Immature natural killer cell (primary cell): ENCODE measurements at regions not wholly inside any gene's neighbourhood (a gene's known extent, or its start where the extent isn't known, plus 50 kb on each side); places are given as distances from the start of the nearest gene placed in this dataset.

ENCODE experiments used
- DNase-seq, 3 donors: peaks; one replicate each; pipeline ENCODE4 v3.0.0; 2022; ENCODE audit warnings: mixed read lengths in 1 of 3
- H3K27ac Mint-ChIP-seq, 6 donors: one replicate each; pipeline ENCODE4 v1.8.0; 2020; ENCODE audit warnings: mixed read lengths in 6 of 6, mild to moderate bottlenecking in 5 of 6, inconsistent platforms in 4 of 6, moderate library complexity in 3 of 6
- H3K27me3 Mint-ChIP-seq, 3 donors: one replicate each; pipeline ENCODE4 v1.8.0; 2020 to 2021; ENCODE audit warnings: low read depth in 3 of 3, mild to moderate bottlenecking in 3 of 3, mixed read lengths in 3 of 3, moderate library complexity in 3 of 3, inconsistent platforms in 1 of 3
- H3K36me3 Mint-ChIP-seq, 3 donors: one replicate each; pipeline ENCODE4 v1.8.0; 2020; ENCODE audit warnings: mixed read lengths in 3 of 3, inconsistent platforms in 2 of 3, mild to moderate bottlenecking in 2 of 3
- H3K4me1 Mint-ChIP-seq, 2 donors: one replicate each; pipeline ENCODE4 v1.8.0; 2020; ENCODE audit warnings: inconsistent platforms in 2 of 2, mild to moderate bottlenecking in 2 of 2, mixed read lengths in 2 of 2, moderate library complexity in 1 of 2
- H3K4me3 Mint-ChIP-seq, 5 donors: one replicate each; pipeline ENCODE4 v1.8.0; 2020; ENCODE audit warnings: mild to moderate bottlenecking in 5 of 5, mixed read lengths in 5 of 5, inconsistent platforms in 3 of 5, moderate library complexity in 3 of 5
- H3K9me3 Mint-ChIP-seq, 6 donors: one replicate each; pipeline ENCODE4 v1.8.0; 2020; ENCODE audit warnings: mild to moderate bottlenecking in 6 of 6, mixed read lengths in 6 of 6, inconsistent platforms in 4 of 6, moderate library complexity in 3 of 6

GRCh38 chrY:7263773-7264172, 352.2 kb upstream of the AMELY start:
- Mint-ChIP-seq H3K36me3 (no peaks in the 10 kb centered on the region), H3K27me3 (peaks cover 0 to 1% (median 0%) of the 10 kb centered on the region in 3 donors), H3K4me1 (no peaks in the 10 kb centered on the region), H3K9me3 (no peaks in the 10 kb centered on the region), H3K4me3 (no peak overlapping the region), H3K27ac (no peak overlapping the region)
- DNase-seq: no peak

GRCh38 chrY:7262531-7262930, 351.0 kb upstream of the AMELY start:
- peaks cover 0 to 3% (median 0%) of the 10 kb centered on the region in 6 donors for H3K9me3 Mint-ChIP-seq
- no peaks in the 10 kb centered on the region for H3K4me1 Mint-ChIP-seq
- no peaks in the 10 kb centered on the region for H3K36me3 Mint-ChIP-seq
- peaks cover 0 to 1% (median 0%) of the 10 kb centered on the region in 3 donors for H3K27me3 Mint-ChIP-seq
- H3K27ac Mint-ChIP-seq: no peak overlapping the region
- no peak overlapping the region for H3K4me3 Mint-ChIP-seq
- DNase-seq: no peak

- H3K9me3 Mint-ChIP-seq: peaks cover 0 to 4% (median 0%) of the 10 kb centered on the region in 6 donors
- H3K4me3 Mint-ChIP-seq: no peak overlapping the region
- no peak overlapping the region for H3K27ac Mint-ChIP-seq
- H3K36me3 Mint-ChIP-seq: no peaks in the 10 kb centered on the region
- H3K4me1 Mint-ChIP-seq: no peaks in the 10 kb centered on the region
- no peak for DNase-seq
- H3K27me3 Mint-ChIP-seq: peaks cover 0 to 1% (median 0%) of the 10 kb centered on the region in 3 donors
Observed at GRCh38 chrY:7261254-7261653, 349.7 kb upstream of the AMELY start.

- peak overlapping the region in 1 of 6 donors; percentile 96 for H3K27ac Mint-ChIP-seq
- H3K36me3 Mint-ChIP-seq: no peaks in the 10 kb centered on the region
- no peaks in the 10 kb centered on the region for H3K4me1 Mint-ChIP-seq
- H3K9me3 Mint-ChIP-seq: peaks cover 0 to 4% (median 0%) of the 10 kb centered on the region in 6 donors
- H3K4me3 Mint-ChIP-seq: peak overlapping the region in 1 of 5 donors; percentile 60
- H3K27me3 Mint-ChIP-seq: no peaks in the 10 kb centered on the region
- no peak for DNase-seq
Observed at GRCh38 chrY:7240101-7240500, 328.5 kb upstream of the AMELY start.

GRCh38 chrY:7211971-7212370, 300.4 kb upstream of the AMELY start:
- Mint-ChIP-seq H3K27me3 (peaks cover 0 to 4% (median 0%) of the 10 kb centered on the region in 3 donors), H3K27ac (no peak overlapping the region), H3K9me3 (no peaks in the 10 kb centered on the region), H3K36me3 (no peaks in the 10 kb centered on the region), H3K4me1 (no peaks in the 10 kb centered on the region), H3K4me3 (no peak overlapping the region)
- no peak for DNase-seq

- Mint-ChIP-seq H3K9me3 (no peaks in the 10 kb centered on the region), H3K4me1 (no peaks in the 10 kb centered on the region), H3K4me3 (no peak overlapping the region), H3K27ac (no peak overlapping the region), H3K27me3 (no peaks in the 10 kb centered on the region), H3K36me3 (no peaks in the 10 kb centered on the region)
- no peak for DNase-seq
Observed at GRCh38 chrY:7204456-7204855, 292.9 kb upstream of the AMELY start.

- no peak overlapping the region for H3K4me3 Mint-ChIP-seq
- DNase-seq: no peak
- H3K9me3 Mint-ChIP-seq: peaks cover 0 to 12% (median 0%) of the 10 kb centered on the region in 6 donors
- no peaks in the 10 kb centered on the region for H3K36me3 Mint-ChIP-seq
- H3K4me1 Mint-ChIP-seq: no peaks in the 10 kb centered on the region
- no peaks in the 10 kb centered on the region for H3K27me3 Mint-ChIP-seq
- H3K27ac Mint-ChIP-seq: no peak overlapping the region
Observed at GRCh38 chrY:7182591-7182990, 271.0 kb upstream of the AMELY start.

- Mint-ChIP-seq H3K27me3 (no peaks in the 10 kb centered on the region), H3K9me3 (peaks cover 0 to 2% (median 0%) of the 10 kb centered on the region in 6 donors), H3K27ac (no peak overlapping the region)
Observed at GRCh38 chrY:7177631-7178030, 266.1 kb upstream of the AMELY start.

GRCh38 chrY:7169475-7169874, 257.9 kb upstream of the AMELY start:
- no peak overlapping the region for H3K4me3 Mint-ChIP-seq
- no peak overlapping the region for H3K27ac Mint-ChIP-seq
- no peaks in the 10 kb centered on the region for H3K4me1 Mint-ChIP-seq
- no peaks in the 10 kb centered on the region for H3K36me3 Mint-ChIP-seq
- DNase-seq: no peak
- peaks cover 0 to 5% (median 0%) of the 10 kb centered on the region in 3 donors for H3K27me3 Mint-ChIP-seq
- H3K9me3 Mint-ChIP-seq: no peaks in the 10 kb centered on the region

More at GRCh38 chrY:7177631-7178030, 266.1 kb upstream of the AMELY start:
- DNase-seq: no peak
- Mint-ChIP-seq H3K4me3 (no peak overlapping the region), H3K4me1 (no peaks in the 10 kb centered on the region), H3K36me3 (no peaks in the 10 kb centered on the region)

GRCh38 chrY:7141477-7141876, 229.9 kb upstream of the AMELY start:
- H3K4me3 Mint-ChIP-seq: peak overlapping the region in 1 of 5 donors; percentile 76
- peaks cover 0 to 5% (median 0%) of the 10 kb centered on the region in 3 donors for H3K27me3 Mint-ChIP-seq
- H3K4me1 Mint-ChIP-seq: no peaks in the 10 kb centered on the region
- peaks cover 0 to 3% (median 0%) of the 10 kb centered on the region in 6 donors for H3K9me3 Mint-ChIP-seq
- H3K27ac Mint-ChIP-seq: peak overlapping the region in 1 of 6 donors; percentile 51
- DNase-seq: no peak
- H3K36me3 Mint-ChIP-seq: peaks cover 0 to 5% (median 0%) of the 10 kb centered on the region in 3 donors
